Muscle of leg (tissue), 3 donors: ENCODE measurements at regions not wholly inside any gene's neighbourhood (a gene's known extent, or its start where the extent isn't known, plus 50 kb on each side); places are given as distances from the start of the nearest gene placed in this dataset.

Source experiments
- DNase-seq: peaks from one replicate; pipeline ENCODE4 v3.0.0; 2013
- H3K27ac ChIP-seq: one replicate; pipeline ENCODE4 v1.5.1; 2013; ENCODE audit warnings: mild to moderate bottlenecking, low read length, control low read depth
- H3K27me3 ChIP-seq: one replicate; pipeline ENCODE4 v1.6.1; 2013; ENCODE audit warnings: low read length; ENCODE audit not compliant: control insufficient read depth, insufficient read depth
- H3K36me3 ChIP-seq: one replicate; pipeline ENCODE4 v1.6.1; 2013; ENCODE audit warnings: low read length; ENCODE audit not compliant: control insufficient read depth, insufficient read depth
- H3K4me1 ChIP-seq: one replicate; pipeline ENCODE4 v1.6.1; 2013; ENCODE audit warnings: low read length; ENCODE audit not compliant: control insufficient read depth, insufficient read depth
- H3K4me3 ChIP-seq: one replicate; pipeline ENCODE4 v1.5.1; 2013; ENCODE audit warnings: low read length, control low read depth
- H3K9me3 ChIP-seq: replicated peaks from 2 replicates; pipeline ENCODE4 v1.6.1; 2013; ENCODE audit warnings: low read depth, low read length; ENCODE audit not compliant: control insufficient read depth
- WGBS: methylation state at CpG from one replicate; pipeline ENCODE4 v1.1.5; 2013; ENCODE audit warnings: missing lambda C conversion rate; ENCODE audit not compliant: insufficient coverage; 5-methylcytosine and 5-hydroxymethylcytosine counted together

DNA sequence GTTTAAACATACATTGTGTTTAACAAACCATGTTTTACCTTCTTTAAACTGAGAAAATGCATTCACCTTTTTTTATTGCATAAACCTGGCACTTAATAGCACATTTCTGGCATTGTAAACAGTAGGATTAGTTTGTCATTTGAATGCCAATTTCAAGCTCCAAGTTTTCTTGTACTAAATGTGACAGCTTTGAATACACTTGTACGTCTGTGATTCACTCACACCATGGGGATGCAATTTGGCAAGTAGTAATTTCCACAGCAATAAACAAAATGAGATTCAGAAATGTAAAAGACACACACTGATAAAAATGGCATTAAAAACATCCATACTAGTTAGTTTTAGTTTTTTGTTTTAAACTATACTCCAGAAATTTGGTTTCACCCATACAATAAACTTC, 598.9 kb downstream of the SI start:
- Histone ChIP-seq H3K4me3 (no peak overlapping the region), H3K36me3 (no peaks in the 10 kb centered on the region), H3K9me3 (peaks cover 2% of the 10 kb centered on the region), H3K27ac (no peak overlapping the region), H3K4me1 (no peaks in the 10 kb centered on the region), H3K27me3 (no peaks in the 10 kb centered on the region)
- WGBS: no CpG with 5 or more reads among the region's 1 CpG
- no peak for DNase-seq

DNA sequence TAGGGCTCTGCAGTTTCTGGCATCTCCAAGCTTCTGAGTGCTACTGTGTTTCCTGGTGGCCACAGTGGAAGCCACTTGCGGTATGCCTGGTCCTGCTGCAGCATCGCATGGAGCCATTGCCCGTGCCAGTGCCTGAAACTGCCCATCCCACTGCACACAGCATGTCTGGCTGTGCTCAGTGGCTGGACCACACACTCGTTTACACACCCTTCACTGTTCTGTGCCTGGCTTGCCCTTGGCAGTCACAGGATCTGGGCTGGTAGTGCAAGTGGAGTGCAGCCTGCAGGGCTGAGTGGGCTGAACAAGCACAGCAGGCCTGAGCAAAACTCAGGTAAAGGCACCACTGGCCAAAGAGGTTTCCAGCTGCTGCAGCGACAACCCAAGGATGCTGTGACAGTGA, 600.0 kb downstream of the SI start:
- Histone ChIP-seq H3K4me1 (no peaks in the 10 kb centered on the region), H3K36me3 (no peaks in the 10 kb centered on the region), H3K9me3 (peaks cover 2% of the 10 kb centered on the region), H3K27ac (no peak overlapping the region), H3K27me3 (no peaks in the 10 kb centered on the region), H3K4me3 (no peak overlapping the region)
- WGBS: 97% methylated on average over 4 of the region's 5 CpGs
- no peak for DNase-seq

DNA sequence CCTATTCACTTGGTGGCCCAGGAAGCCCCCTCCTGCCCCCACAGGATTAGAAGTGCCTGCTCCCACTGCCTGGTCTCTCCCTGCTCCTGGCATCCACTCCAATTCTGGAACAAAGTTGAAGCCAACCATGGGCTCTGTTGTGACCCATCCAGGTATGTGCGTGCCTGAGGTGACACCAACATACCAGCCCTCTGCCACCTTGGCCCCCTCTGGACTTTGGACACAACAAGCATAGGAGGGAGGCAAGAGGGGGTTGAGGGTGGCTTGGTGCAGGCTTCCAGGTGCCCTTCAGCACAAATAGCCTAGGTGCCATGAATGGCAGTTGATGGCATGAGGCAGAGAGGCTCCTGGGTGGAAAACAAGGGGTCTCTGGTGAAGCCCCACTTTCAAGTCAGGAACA, 600.9 kb downstream of the SI start:
- no peak overlapping the region for H3K27ac ChIP-seq
- no peaks in the 10 kb centered on the region for H3K4me1 ChIP-seq
- H3K4me3 ChIP-seq: no peak overlapping the region
- peaks cover 2% of the 10 kb centered on the region for H3K9me3 ChIP-seq
- no CpG with 5 or more reads among the region's 1 CpG for WGBS
- H3K27me3 ChIP-seq: no peaks in the 10 kb centered on the region
- DNase-seq: no peak
- no peaks in the 10 kb centered on the region for H3K36me3 ChIP-seq

DNA sequence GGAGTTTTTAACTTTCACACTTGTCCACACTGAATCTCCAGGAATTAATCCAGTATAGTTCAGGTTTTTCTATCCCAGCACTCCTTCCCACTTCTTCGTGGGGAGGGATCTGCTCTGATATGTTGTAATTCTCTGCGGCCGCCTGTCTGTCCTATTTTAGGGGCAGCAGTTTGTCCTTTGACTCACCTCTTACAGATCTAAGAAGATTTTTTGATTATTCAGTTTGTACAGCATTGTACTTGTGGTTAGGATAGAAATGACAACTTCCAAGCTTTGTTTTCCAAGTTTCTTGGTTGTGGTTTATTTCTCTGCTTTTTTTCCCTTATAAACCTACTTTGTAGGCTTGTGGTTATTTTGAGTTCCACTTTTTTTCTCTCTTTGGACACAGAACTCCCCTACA, 601.7 kb downstream of the SI start:
- H3K36me3 ChIP-seq: no peaks in the 10 kb centered on the region
- H3K9me3 ChIP-seq: peaks cover 2% of the 10 kb centered on the region
- no peaks in the 10 kb centered on the region for H3K27me3 ChIP-seq
- H3K27ac ChIP-seq: no peak overlapping the region
- WGBS: no CpG with 5 or more reads among the region's 3 CpGs
- no peaks in the 10 kb centered on the region for H3K4me1 ChIP-seq
- DNase-seq: no peak
- no peak overlapping the region for H3K4me3 ChIP-seq

DNA sequence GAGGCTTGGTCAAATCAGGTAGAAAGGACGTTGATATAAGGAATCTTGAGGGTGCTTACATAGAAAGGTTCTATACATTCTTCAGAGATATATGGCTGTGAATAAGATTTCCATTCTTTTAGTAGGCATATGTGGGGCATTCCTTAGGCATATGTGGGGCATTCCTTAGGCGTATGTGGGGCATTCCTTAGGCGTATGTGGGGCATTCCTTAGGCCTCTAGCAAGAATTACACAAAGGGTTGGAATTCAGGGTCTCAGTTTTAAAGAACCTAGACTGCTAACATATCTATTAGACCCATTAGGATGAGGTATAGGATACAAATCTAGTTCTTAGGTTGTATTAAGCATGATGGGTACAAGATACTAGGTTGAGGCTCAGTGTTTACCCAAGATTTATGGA, 607.8 kb downstream of the SI start:
- WGBS: no CpG with 5 or more reads among the region's 3 CpGs
- H3K9me3 ChIP-seq: no peaks in the 10 kb centered on the region
- no peaks in the 10 kb centered on the region for H3K36me3 ChIP-seq

DNA sequence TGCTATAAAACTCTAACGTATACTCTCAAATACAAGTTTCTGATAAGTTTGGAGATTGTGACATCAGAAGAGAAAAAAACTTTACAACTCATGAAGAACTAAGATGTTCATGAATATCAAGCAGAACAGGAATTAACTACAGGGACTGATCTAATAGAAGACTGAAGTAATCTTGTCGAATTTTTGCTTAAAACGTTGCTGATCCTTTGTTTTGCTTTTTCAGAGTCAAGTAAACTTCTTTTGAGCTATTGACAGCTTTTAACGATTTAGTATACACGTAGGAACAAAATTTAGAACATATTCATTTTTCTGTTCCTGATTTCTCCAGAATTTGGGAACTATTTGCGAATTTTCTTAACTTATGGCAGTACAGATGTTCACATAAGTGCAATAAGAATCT, 610.2 kb downstream of the SI start:
- H3K4me3 ChIP-seq: no peak overlapping the region

More for the DNA sequence above, 607.8 kb downstream of the SI start:
- Histone ChIP-seq H3K27me3 (no peaks in the 10 kb centered on the region), H3K4me3 (no peak overlapping the region), H3K27ac (no peak overlapping the region), H3K4me1 (no peaks in the 10 kb centered on the region)
- DNase-seq: no peak

DNA sequence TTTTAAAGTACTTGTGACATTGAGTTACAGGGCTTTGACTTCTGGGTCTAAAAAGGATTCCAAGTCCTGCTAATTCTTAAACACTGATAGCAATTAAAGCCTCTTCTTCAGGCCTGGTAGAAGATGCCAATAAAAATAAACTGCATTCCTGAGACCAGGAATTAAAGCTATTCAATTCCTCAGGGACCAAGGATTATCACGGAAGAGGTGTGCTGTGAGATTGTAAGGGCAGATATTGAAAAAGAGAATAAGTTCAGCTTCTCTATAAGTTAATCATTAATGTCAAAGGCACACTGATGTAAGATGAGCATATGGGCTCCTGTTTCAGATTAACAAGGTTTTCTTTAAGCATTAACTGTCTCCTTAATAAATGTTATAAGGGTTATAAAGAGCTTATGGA, 611.3 kb downstream of the SI start:
- H3K9me3 ChIP-seq: no peaks in the 10 kb centered on the region
- H3K4me1 ChIP-seq: no peaks in the 10 kb centered on the region
- no peak for DNase-seq
- no peaks in the 10 kb centered on the region for H3K36me3 ChIP-seq
- no peak overlapping the region for H3K4me3 ChIP-seq
- WGBS: no CpG with 5 or more reads among the region's 1 CpG
- H3K27ac ChIP-seq: no peak overlapping the region
- no peaks in the 10 kb centered on the region for H3K27me3 ChIP-seq

More for the DNA sequence above, 610.2 kb downstream of the SI start:
- Histone ChIP-seq H3K4me1 (no peaks in the 10 kb centered on the region), H3K27me3 (no peaks in the 10 kb centered on the region), H3K9me3 (no peaks in the 10 kb centered on the region), H3K36me3 (no peaks in the 10 kb centered on the region), H3K27ac (no peak overlapping the region)
- WGBS: no CpG with 5 or more reads among the region's 6 CpGs
- DNase-seq: no peak

DNA sequence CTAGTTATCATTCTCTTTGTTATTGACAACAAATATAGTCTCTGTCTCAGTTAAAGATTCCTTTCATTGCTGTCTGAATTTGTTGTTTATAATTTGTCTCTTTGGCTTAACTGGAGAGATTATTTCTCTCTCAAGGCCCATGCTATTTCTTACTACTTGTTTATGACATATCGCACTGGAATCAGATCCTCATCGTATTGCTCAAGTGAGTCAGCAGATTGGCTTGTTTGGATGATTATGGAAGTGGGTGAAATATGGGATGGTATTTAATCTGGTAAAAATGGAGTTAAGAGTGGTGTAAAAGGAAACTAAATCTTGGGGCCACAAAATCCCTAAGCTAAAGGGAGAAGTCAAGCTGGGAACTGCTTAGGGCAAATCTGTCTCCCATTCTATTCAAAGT, 613.1 kb downstream of the SI start:
- Histone ChIP-seq H3K27ac (no peak overlapping the region), H3K4me1 (no peaks in the 10 kb centered on the region), H3K9me3 (no peaks in the 10 kb centered on the region), H3K4me3 (no peak overlapping the region), H3K36me3 (no peaks in the 10 kb centered on the region), H3K27me3 (no peaks in the 10 kb centered on the region)
- DNase-seq: no peak
- 100% methylated on average over 1 of the region's 2 CpGs for WGBS

DNA sequence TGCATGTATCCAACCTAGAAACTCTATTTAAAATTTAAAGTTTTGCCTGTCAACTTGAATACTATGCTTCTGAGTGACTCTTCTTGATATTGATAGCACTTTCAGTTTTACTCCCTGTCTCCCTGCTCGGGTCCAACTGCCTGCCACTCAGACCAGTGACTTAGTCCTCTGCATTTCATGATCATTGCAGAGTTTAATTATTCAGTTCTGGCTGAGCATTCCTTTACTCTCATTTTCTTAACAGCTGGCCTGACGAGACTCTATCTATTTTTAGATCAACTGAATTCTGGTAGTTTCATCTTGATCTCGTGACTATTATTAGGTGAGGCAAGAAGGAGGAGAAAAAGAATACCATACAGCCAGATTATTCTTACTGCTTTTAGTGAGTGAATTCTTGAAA, 617.4 kb downstream of the SI start:
- Histone ChIP-seq H3K27ac (no peak overlapping the region), H3K27me3 (no peaks in the 10 kb centered on the region), H3K4me3 (no peak overlapping the region), H3K4me1 (no peaks in the 10 kb centered on the region), H3K9me3 (no peaks in the 10 kb centered on the region), H3K36me3 (no peaks in the 10 kb centered on the region)
- no peak for DNase-seq
- 100% methylated on average over 1 of the region's 3 CpGs for WGBS

DNA sequence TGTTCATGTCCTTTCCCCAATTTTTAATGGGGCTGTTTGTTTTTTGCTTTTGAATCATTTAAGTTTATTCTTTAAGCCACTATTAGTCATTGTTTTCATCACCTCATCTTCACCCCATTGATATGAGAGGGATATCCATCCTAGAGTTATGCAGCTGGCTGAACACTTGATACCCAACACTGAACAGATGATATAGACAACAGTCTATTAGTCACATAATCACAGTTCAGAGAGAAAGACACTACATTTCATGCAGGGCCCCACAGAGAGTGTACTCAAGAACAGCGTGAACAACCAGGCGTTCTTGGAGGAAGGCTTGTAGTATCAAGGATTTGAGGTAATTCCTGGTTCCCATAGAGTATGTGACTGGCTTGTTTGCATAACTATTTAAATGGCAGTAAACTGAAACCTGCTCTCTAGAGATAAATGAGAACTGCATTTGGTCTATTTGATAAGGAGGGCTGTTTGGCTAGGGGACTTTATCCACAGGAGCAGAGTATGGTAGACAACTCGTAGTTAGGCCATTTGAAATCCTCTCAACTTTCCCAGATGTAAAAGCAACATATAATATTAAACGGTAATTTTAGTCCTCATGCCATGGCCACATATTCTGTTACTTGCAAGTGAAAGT, 618.7 kb downstream of the SI start:
- H3K4me1 ChIP-seq: no peaks in the 10 kb centered on the region
- no peaks in the 10 kb centered on the region for H3K27me3 ChIP-seq
- H3K9me3 ChIP-seq: no peaks in the 10 kb centered on the region
- no peak for DNase-seq
- no peak overlapping the region for H3K4me3 ChIP-seq
- H3K36me3 ChIP-seq: no peaks in the 10 kb centered on the region
- H3K27ac ChIP-seq: no peak overlapping the region
- WGBS: no CpG with 5 or more reads among the region's 4 CpGs

DNA sequence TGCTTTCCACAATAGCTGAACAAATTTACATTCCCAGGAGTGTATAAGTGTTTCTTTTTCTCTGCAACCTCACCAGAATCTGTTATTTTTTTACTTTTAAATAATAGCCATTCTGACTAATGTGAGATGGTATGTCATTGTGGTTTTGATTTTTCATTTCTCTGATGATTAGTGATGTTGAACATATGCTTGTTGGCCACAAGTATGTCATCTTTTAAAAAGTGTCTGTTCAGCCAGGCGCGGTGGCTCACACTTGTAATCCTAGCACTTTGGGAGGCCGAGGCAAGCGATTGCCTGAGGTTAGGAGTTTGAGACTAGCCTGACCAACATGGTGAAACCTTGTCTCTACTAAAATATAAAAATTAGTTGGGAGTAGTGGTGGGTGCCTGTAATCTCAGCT, 619.3 kb downstream of the SI start:
- WGBS: 92% methylated on average over 2 of the region's 4 CpGs
- no peaks in the 10 kb centered on the region for H3K36me3 ChIP-seq
- no peaks in the 10 kb centered on the region for H3K4me1 ChIP-seq
- H3K9me3 ChIP-seq: no peaks in the 10 kb centered on the region
- H3K27me3 ChIP-seq: no peaks in the 10 kb centered on the region
- H3K4me3 ChIP-seq: no peak overlapping the region
- no peak overlapping the region for H3K27ac ChIP-seq
- DNase-seq: no peak
